Esophagus muscularis mucosa (tissue), 4 donors: ENCODE measurements at regions not wholly inside any gene's neighbourhood (a gene's known extent, or its start where the extent isn't known, plus 50 kb on each side); places are given as distances from the start of the nearest gene placed in this dataset.
"Not testable (repeated sequence)": the region's sequence is repeated elsewhere in the genome, so short reads cannot be mapped to it uniquely, and the experiment has no call there.

ENCODE experiments used
- DNase-seq: peaks from one replicate; pipeline ENCODE4 v3.0.0-alpha.2; 2017; ENCODE audit errors: extremely low spot score
- H3K27ac ChIP-seq, 4 donors: fragments of 200-600 bp; sonication (generic); replicated peaks in 1 of 4; 1 replicate in 3 of 4; 2 replicates in 1 of 4; pipeline ENCODE4 v1.5.1; 2016 to 2019; ENCODE audit warnings: mild to moderate bottlenecking in 1 of 4
- H3K27me3 ChIP-seq, 4 donors: fragments of 200-600 bp; sonication (generic); one replicate each; pipeline versions ENCODE4 v1.5.1 to v1.6.0; 2016 to 2019
- H3K36me3 ChIP-seq, 4 donors: fragments of 200-600 bp; sonication (generic); one replicate each; pipeline ENCODE4 v1.5.1; 2016 to 2019
- H3K4me1 ChIP-seq, 4 donors: fragments of 200-600 bp; sonication (generic); one replicate each; pipeline ENCODE4 v1.5.1; 2016 to 2019
- H3K4me3 ChIP-seq, 4 donors: fragments of 200-600 bp; sonication (generic); 1 replicate in 2 of 4; 2 replicates in 2 of 4; pipeline ENCODE4 v1.5.1; 2016 to 2019; ENCODE audit warnings: mild to moderate bottlenecking in 4 of 4, moderate library complexity in 1 of 4
- H3K9me3 ChIP-seq, 4 donors: fragments of 200-600 bp; sonication (generic); 1 replicate in 3 of 4; 2 replicates in 1 of 4; pipeline ENCODE4 v1.5.1; 2016 to 2019
- CTCF ChIP-seq, 3 experiments: fragments of 200-600 bp in 2 of 3; fragments of 450-650 bp in 1 of 3; sonication (generic) in 2 of 3; IDR thresholded peaks; one replicate each; pipeline ENCODE4 v1.5.1; 2017 to 2019; ENCODE audit warnings: antibody characterized with exemption in 3 of 3, mild to moderate bottlenecking in 2 of 3, moderate library complexity in 1 of 3
- EP300 ChIP-seq: sonication (generic); formaldehyde crosslinking; IDR thresholded peaks from one replicate; pipeline ENCODE4 v1.6.1; 2017; ENCODE audit warnings: antibody characterized with exemption
- POLR2A ChIP-seq: fragments of 450-650 bp; IDR thresholded peaks from one replicate; pipeline ENCODE4 v1.6.1; 2017; ENCODE audit warnings: antibody characterized with exemption, moderate library complexity, mild to moderate bottlenecking, low read depth
- POLR2AphosphoS5 ChIP-seq, 2 donors: sonication (generic); formaldehyde crosslinking; IDR thresholded peaks; one replicate each; pipeline ENCODE4 v1.6.1; 2017; ENCODE audit warnings: antibody characterized with exemption in 2 of 2
- WGBS: methylation state at CpG from one replicate; pipeline ENCODE4 v1.1.5; 2018; 5-methylcytosine and 5-hydroxymethylcytosine counted together
- intact Hi-C: fragments of 100-400 bp; cut with DNase I; formaldehyde crosslinking; loops from one replicate; pipeline ENCODE4 v1.15.1; 2023

DNA sequence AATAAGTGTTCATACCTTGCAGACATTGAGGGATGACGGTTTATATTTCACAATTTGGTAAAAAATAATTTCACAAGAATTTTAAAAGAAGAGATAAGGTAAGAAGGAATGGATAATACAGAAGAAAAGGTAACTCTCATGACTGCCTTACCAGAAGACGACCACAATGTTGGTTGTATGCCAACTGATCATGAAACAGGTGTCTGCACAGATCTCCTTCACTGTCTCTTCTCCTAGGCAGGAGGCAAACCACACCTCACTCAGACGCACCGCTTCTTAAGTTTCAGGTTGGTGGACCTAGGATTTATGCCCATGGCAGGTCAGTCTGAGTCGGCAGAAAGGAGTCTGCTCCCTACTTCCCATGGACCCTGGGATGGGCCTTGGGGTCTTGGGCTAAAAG, 177.2 kb downstream of the VSIG4 start:
- Histone ChIP-seq H3K9me3 (no peaks in the 10 kb centered on the region), H3K27me3 (no peaks in the 10 kb centered on the region), H3K4me3 (no peak overlapping the region), H3K4me1 (no peaks in the 10 kb centered on the region), H3K27ac (no peak overlapping the region), H3K36me3 (no peaks in the 10 kb centered on the region)
- intact Hi-C loops: no loop called here
- no peak for DNase-seq
- TF ChIP-seq CTCF (IDR thresholded peaks at IDR 0.05) (no peak), EP300 (no peak), POLR2A (no peak), POLR2AphosphoS5 (IDR thresholded peaks at IDR 0.05) (no peak)
- WGBS: 52% methylated on average over 5 of the region's 5 CpGs

GRCh38 chrX:65859299-65859698, 180.6 kb downstream of the VSIG4 start:
- no peak for TF ChIP-seq CTCF (IDR thresholded peaks at IDR 0.05)
- TF ChIP-seq POLR2AphosphoS5 (IDR thresholded peaks at IDR 0.05): no peak
- TF ChIP-seq POLR2A: no peak
- TF ChIP-seq EP300: no peak
- Histone ChIP-seq H3K36me3 (no peaks in the 10 kb centered on the region), H3K4me1 (no peaks in the 10 kb centered on the region), H3K27me3 (no peaks in the 10 kb centered on the region), H3K27ac (no peak overlapping the region), H3K4me3 (no peak overlapping the region), H3K9me3 (peaks cover 0 to 6% (median 0%) of the 10 kb centered on the region in 4 donors)
- no peak for DNase-seq
- intact Hi-C loops: no loop called here

DNA sequence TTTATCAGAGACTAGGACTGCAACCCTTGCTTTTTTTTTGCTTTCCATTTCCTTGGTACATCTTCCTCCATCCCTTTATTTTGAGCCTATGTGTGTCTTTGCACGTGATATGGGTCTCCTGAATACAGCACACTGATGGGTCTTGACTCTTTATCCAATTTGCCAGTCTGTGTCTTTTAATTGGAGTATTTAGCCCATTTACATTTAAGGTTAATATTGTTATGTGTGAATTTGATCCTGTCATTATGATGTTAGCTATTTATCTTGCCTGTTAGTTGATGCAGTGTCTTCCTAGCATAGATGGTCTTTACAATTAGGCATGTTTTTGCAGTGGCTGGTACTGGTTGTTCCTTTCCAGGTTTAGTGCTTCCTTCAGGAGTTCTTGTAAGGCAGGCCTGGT, 185.4 kb downstream of the VSIG4 start:
- WGBS: 48% methylated on average over 1 of the region's 1 CpG
- H3K9me3 ChIP-seq, H3K36me3 ChIP-seq, H3K4me1 ChIP-seq, DNase-seq, H3K4me3 ChIP-seq, H3K27me3 ChIP-seq, H3K27ac ChIP-seq, intact Hi-C loops: not testable (repeated sequence)

- H3K4me1 ChIP-seq, DNase-seq, H3K27ac ChIP-seq, intact Hi-C loops, H3K9me3 ChIP-seq, H3K27me3 ChIP-seq, H3K4me3 ChIP-seq, H3K36me3 ChIP-seq: not testable (repeated sequence)
- 90% methylated on average over 1 of the region's 1 CpG for WGBS
Measured at GRCh38 chrX:65851306-65851705, 183.9 kb downstream of the MSN start.

GRCh38 chrX:65850821-65851220, 183.4 kb downstream of the MSN start:
- DNase-seq, H3K27me3 ChIP-seq, H3K27ac ChIP-seq, H3K4me1 ChIP-seq, H3K36me3 ChIP-seq, H3K4me3 ChIP-seq, intact Hi-C loops, H3K9me3 ChIP-seq: not testable (repeated sequence)
- 61% methylated on average over 2 of the region's 2 CpGs for WGBS

DNA sequence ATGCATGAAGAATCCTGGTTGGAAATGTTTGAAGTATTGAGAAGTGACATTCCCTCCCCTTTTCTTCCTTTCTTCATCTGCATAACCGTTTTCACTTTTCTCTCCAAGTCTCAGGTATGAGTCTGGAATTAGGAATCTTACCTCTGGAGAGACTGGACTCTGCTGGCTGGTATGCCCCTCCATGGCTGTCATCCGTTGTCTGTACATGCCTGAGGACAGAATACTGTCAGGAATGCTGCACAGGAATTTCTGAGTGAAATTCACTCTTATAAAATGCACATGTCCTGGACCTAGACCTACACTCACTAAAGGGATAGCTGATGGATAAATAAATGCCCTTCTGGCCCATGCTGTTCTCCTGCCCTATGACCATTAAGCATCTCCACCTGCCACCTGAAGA, 179.5 kb downstream of the MSN start:
- TF ChIP-seq EP300 (no peak), CTCF (IDR thresholded peaks at IDR 0.05) (no peak)
- H3K27ac ChIP-seq: no peak overlapping the region
- 27% methylated on average over 2 of the region's 2 CpGs for WGBS
- no peaks in the 10 kb centered on the region for H3K4me1 ChIP-seq
- no peaks in the 10 kb centered on the region for H3K36me3 ChIP-seq
- H3K27me3 ChIP-seq: no peaks in the 10 kb centered on the region
- intact Hi-C loops: no loop called here
- no peaks in the 10 kb centered on the region for H3K9me3 ChIP-seq
- peak; percentile 10 for DNase-seq
- no peak overlapping the region for H3K4me3 ChIP-seq
